H1 (cell line): ENCODE measurements at regions not wholly inside any gene's neighbourhood (a gene's known extent, or its start where the extent isn't known, plus 50 kb on each side); places are given as distances from the start of the nearest gene placed in this dataset.

Source experiments
- CTCF ChIA-PET: fragments of 300-600 bp; sonication (Branson Sonifier 250); formaldehyde crosslinking; loops from one replicate; lab custom pipeline; 2021; ENCODE audit not compliant: partially characterized antibody; lab: Charles Lee
- POLR2A ChIA-PET: fragments of 300-600 bp; sonication (Branson Sonifier 250); formaldehyde crosslinking; loops from one replicate; lab custom pipeline; 2021; ENCODE audit warnings: inconsistent platforms; ENCODE audit not compliant: partially characterized antibody; lab: Charles Lee
- DNase-seq, 2 experiments: peaks; one replicate each; pipeline versions ENCODE4 v3.0.0 to v3.0.0-alpha.2; 2010 to 2022; ENCODE audit warnings: low spot score in 2 of 2, low read depth in 1 of 2, mixed read lengths in 1 of 2
- FAIRE-seq: peaks from 2 replicates; lab custom pipeline; 2011; peaks lifted over from hg19 to GRCh38; lab: Jason Lieb, UNC
- H2AFZ ChIP-seq: 2 replicates; pipeline ENCODE4 v1.8.1; 2012; ENCODE audit warnings: low read length, inconsistent platforms
- H2AK5ac ChIP-seq: 2 replicates; pipeline ENCODE4 v1.6.1; 2013; ENCODE audit warnings: low read depth, low read length
- H2BK120ac ChIP-seq: replicated peaks from 2 replicates; pipeline ENCODE3; 2013; ENCODE audit warnings: low read depth, low read length, inconsistent platforms
- H2BK12ac ChIP-seq: 2 replicates; pipeline ENCODE4 v1.6.1; 2013; ENCODE audit warnings: low read depth, low read length
- H2BK15ac ChIP-seq: 2 replicates; pipeline ENCODE4 v1.6.1; 2013; ENCODE audit warnings: low read length
- H2BK20ac ChIP-seq: 2 replicates; pipeline ENCODE4 v1.6.1; 2013; ENCODE audit warnings: low read length
- H2BK5ac ChIP-seq: 2 replicates; pipeline ENCODE4 v1.6.1; 2013; ENCODE audit warnings: low read depth, low read length
- H3K14ac ChIP-seq: 2 replicates; pipeline ENCODE4 v1.6.1; 2013; ENCODE audit warnings: inconsistent platforms; ENCODE audit not compliant: insufficient read length
- H3K18ac ChIP-seq: 2 replicates; pipeline ENCODE4 v1.6.1; 2013; ENCODE audit warnings: low read length; ENCODE audit errors: extremely low read depth
- H3K23ac ChIP-seq: 2 replicates; pipeline ENCODE4 v1.6.1; 2013; ENCODE audit warnings: inconsistent platforms; ENCODE audit not compliant: insufficient read length
- H3K23me2 ChIP-seq: 2 replicates; pipeline ENCODE4 v1.6.1; 2013; ENCODE audit warnings: low read depth, low read length
- H3K27ac ChIP-seq: 2 replicates; pipeline ENCODE4 v1.6.1; 2011; ENCODE audit warnings: low read depth, low read length, inconsistent platforms
- H3K27me3 ChIP-seq, 4 experiments: replicated peaks in 1 of 4; 1 replicate in 1 of 4; 2 replicates in 3 of 4; pipeline versions ENCODE4 v1.6.1 to v1.8.1; 2011 to 2013; ENCODE audit warnings: low read length in 3 of 4, mild to moderate bottlenecking in 3 of 4, inconsistent platforms in 2 of 4, mixed read lengths in 2 of 4, moderate library complexity in 1 of 4; ENCODE audit not compliant: control insufficient read depth in 3 of 4, insufficient read depth in 3 of 4; ENCODE audit errors: extremely low read depth in 1 of 4
- H3K36me3 ChIP-seq, 4 experiments: 2 replicates each; pipeline versions ENCODE4 v1.6.1 to v1.8.1; 2011 to 2013; ENCODE audit warnings: mild to moderate bottlenecking in 4 of 4, low read length in 3 of 4, moderate library complexity in 2 of 4, control low read depth in 1 of 4, inconsistent platforms in 1 of 4; ENCODE audit not compliant: insufficient read depth in 4 of 4, control insufficient read depth in 2 of 4
- H3K4ac ChIP-seq: replicated peaks from 2 replicates; pipeline ENCODE3; 2013; ENCODE audit warnings: low read length, low read depth, mixed read lengths, inconsistent platforms; ENCODE audit not compliant: insufficient read length
- H3K4me1 ChIP-seq, 4 experiments: replicated peaks in 1 of 4; 1 replicate in 1 of 4; 2 replicates in 3 of 4; pipeline versions ENCODE4 v1.6.1 to v1.8.1; 2011 to 2013; ENCODE audit warnings: low read length in 3 of 4, inconsistent platforms in 2 of 4, mixed read lengths in 1 of 4; ENCODE audit not compliant: insufficient read depth in 4 of 4, control insufficient read depth in 3 of 4
- H3K4me2 ChIP-seq, 2 experiments: 2 replicates each; pipeline versions ENCODE4 v1.6.1 to v1.8.1; 2011 to 2013; ENCODE audit warnings: low read depth in 2 of 2, low read length in 2 of 2, control low read depth in 1 of 2, inconsistent platforms in 1 of 2, mild to moderate bottlenecking in 1 of 2; ENCODE audit not compliant: insufficient read depth in 1 of 2
- H3K4me3 ChIP-seq, 4 experiments: fragments of 200-600, 300-600 bp in 1 of 4; sonication (generic), shearing (Covaris generic), sonication (Bioruptor Twin) in 1 of 4; 2 replicates each; pipeline versions ENCODE4 v1.5.1 to v1.8.1; 2011 to 2016; ENCODE audit warnings: low read length in 4 of 4, low read depth in 3 of 4, control low read depth in 2 of 4, inconsistent platforms in 2 of 4, mild to moderate bottlenecking in 2 of 4, mixed read lengths in 1 of 4, moderate library complexity in 1 of 4; ENCODE audit not compliant: insufficient read depth in 2 of 4; ENCODE audit errors: extremely low read depth in 1 of 4
- H3K56ac ChIP-seq: replicated peaks from 2 replicates; pipeline ENCODE3; 2013; ENCODE audit warnings: low read depth, mild to moderate bottlenecking, mixed read lengths, low read length, inconsistent platforms; ENCODE audit not compliant: insufficient read length
- H3K79me1 ChIP-seq: 2 replicates; pipeline ENCODE4 v1.6.1; 2013; ENCODE audit warnings: low read depth, low read length, control low read depth
- H3K79me2 ChIP-seq, 2 experiments: 2 replicates each; pipeline versions ENCODE4 v1.6.1 to v1.8.1; 2012 to 2013; ENCODE audit warnings: low read length in 2 of 2, mild to moderate bottlenecking in 2 of 2, inconsistent platforms in 1 of 2; ENCODE audit not compliant: insufficient read depth in 2 of 2, control insufficient read depth in 1 of 2
- H3K9ac ChIP-seq, 4 experiments: replicated peaks in 1 of 4; 1 replicate in 1 of 4; 2 replicates in 3 of 4; pipeline versions ENCODE4 v1.6.1 to v1.8.1; 2011 to 2013; ENCODE audit warnings: low read depth in 3 of 4, low read length in 3 of 4, control low read depth in 2 of 4, mild to moderate bottlenecking in 2 of 4, moderate library complexity in 2 of 4, inconsistent platforms in 1 of 4; ENCODE audit errors: extremely low read depth in 1 of 4
- H3K9me3 ChIP-seq, 2 experiments: 2 replicates each; pipeline versions ENCODE4 v1.6.1 to v1.8.1; 2012 to 2013; ENCODE audit warnings: mild to moderate bottlenecking in 2 of 2, moderate library complexity in 2 of 2, control low read depth in 1 of 2, inconsistent platforms in 1 of 2, low read depth in 1 of 2, low read length in 1 of 2, mixed read lengths in 1 of 2; ENCODE audit not compliant: insufficient read depth in 2 of 2
- H4K20me1 ChIP-seq, 2 experiments: replicated peaks in 1 of 2; 2 replicates each; pipeline versions ENCODE3 to v1.8.1; 2011 to 2013; ENCODE audit warnings: inconsistent platforms in 2 of 2, low read length in 2 of 2, mild to moderate bottlenecking in 1 of 2; ENCODE audit not compliant: insufficient read depth in 2 of 2, control insufficient read depth in 1 of 2
- H4K5ac ChIP-seq: 2 replicates; pipeline ENCODE4 v1.6.1; 2013; ENCODE audit warnings: low read length, low read depth, mixed read lengths, inconsistent platforms; ENCODE audit not compliant: insufficient read length
- H4K8ac ChIP-seq: 2 replicates; pipeline ENCODE4 v1.8.0; 2013; ENCODE audit warnings: mild to moderate bottlenecking, moderate library complexity, low read length, inconsistent platforms; ENCODE audit not compliant: insufficient read depth; ENCODE audit errors: extremely low read depth
- H4K91ac ChIP-seq: replicated peaks from 2 replicates; pipeline ENCODE3; 2013; ENCODE audit warnings: low read length, mixed read lengths, inconsistent platforms; ENCODE audit not compliant: insufficient read length
- BRCA1 ChIP-seq: IDR thresholded peaks from 2 replicates; pipeline ENCODE4 v1.6.1; 2012; ENCODE audit warnings: low read depth, low read length, improper control_type of control experiment
- CEBPB ChIP-seq: IDR thresholded peaks from 2 replicates; pipeline ENCODE4 v1.6.1; 2012; ENCODE audit warnings: low read depth, low read length
- FOSL1 ChIP-seq: IDR thresholded peaks from 2 replicates; pipeline ENCODE4 v1.6.1; 2011; ENCODE audit warnings: mild to moderate bottlenecking, low read depth, low read length, moderate library complexity; ENCODE audit not compliant: insufficient read depth
- JUND ChIP-seq: IDR thresholded peaks from 2 replicates; pipeline ENCODE4 v1.6.1; 2011; ENCODE audit warnings: mild to moderate bottlenecking, improper control_type of control experiment, low read length
- NRF1 ChIP-seq: IDR thresholded peaks from 2 replicates; pipeline ENCODE4 v1.6.1; 2011; ENCODE audit warnings: mild to moderate bottlenecking, low read depth, low read length, improper control_type of control experiment
- RAD21 ChIP-seq, 2 experiments: IDR thresholded peaks in 1 of 2; conservative IDR thresholded peaks in 1 of 2; 2 replicates each; pipeline ENCODE4 v1.6.1; 2011; ENCODE audit warnings: low read depth in 2 of 2, low read length in 2 of 2, improper control_type of control experiment in 1 of 2, inconsistent platforms in 1 of 2, mild to moderate bottlenecking in 1 of 2, moderate library complexity in 1 of 2
- RNF2 ChIP-seq: fragments of 200-900, 300-1000 bp; sonication (generic); IDR thresholded peaks from 2 replicates; pipeline ENCODE4 v1.7.1; 2016; ENCODE audit warnings: borderline replicate concordance, low read depth, mild to moderate bottlenecking, antibody characterized with exemption, low read length; ENCODE audit not compliant: poor library complexity, severe bottlenecking; ENCODE audit errors: missing control alignments
- SAP30 ChIP-seq: fragments of 300-600 bp; sonication (generic); IDR thresholded peaks from 2 replicates; pipeline ENCODE4 v1.7.1; 2012; ENCODE audit warnings: low read length, moderate library complexity, mild to moderate bottlenecking, inconsistent platforms; ENCODE audit not compliant: insufficient read depth, insufficient replicate concordance
- YY1 ChIP-seq: IDR thresholded peaks from 2 replicates; pipeline ENCODE4 v1.6.1; 2011; ENCODE audit warnings: low read depth, mild to moderate bottlenecking, low read length
- ZNF274 ChIP-seq: IDR thresholded peaks from 2 replicates; pipeline ENCODE4 v1.7.0; 2012; ENCODE audit warnings: low read length, borderline replicate concordance; ENCODE audit errors: extremely low read depth
- WGBS, 2 experiments: shearing (Covaris generic) in 1 of 2; methylation state at CpG; one replicate each; pipeline versions ENCODE4 v1.1.6 to v1.1.7; 2013 to 2015; ENCODE audit warnings: low lambda C conversion rate in 2 of 2, mixed read lengths in 2 of 2, inconsistent platforms in 1 of 2, low coverage in 1 of 2, missing lambda C conversion rate in 1 of 2; ENCODE audit not compliant: insufficient replicate concordance in 2 of 2, insufficient coverage in 1 of 2, insufficient read length in 1 of 2; ENCODE audit errors: extremely low coverage in 1 of 2, missing lambda C conversion rate in 1 of 2; 5-methylcytosine and 5-hydroxymethylcytosine counted together

DNA sequence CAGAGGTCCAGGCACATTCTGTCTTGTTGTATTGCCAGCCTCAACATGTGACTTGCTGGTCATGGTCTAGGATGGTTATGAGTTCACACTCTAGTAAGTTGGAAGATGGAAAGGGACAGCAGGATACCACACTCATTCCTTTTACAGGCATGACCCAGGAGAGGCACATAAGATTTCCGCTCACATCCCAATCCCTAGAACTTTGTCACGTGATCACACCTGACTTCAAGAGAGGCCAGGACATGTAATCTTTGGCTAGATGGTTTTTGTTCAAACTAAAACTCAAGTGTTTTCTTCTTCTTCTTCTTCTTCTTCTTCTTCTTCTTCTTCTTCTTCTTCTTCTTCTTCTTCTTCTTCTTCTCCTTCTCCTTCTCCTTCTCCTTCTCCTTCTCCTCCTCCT lies 53.4 kb upstream of the ARX start:
- no peak overlapping the region for H3K4ac ChIP-seq
- H3K9me3 ChIP-seq, result no peaks in the 10 kb centered on the region
- H4K5ac ChIP-seq, result no peak overlapping the region
- no peaks in the 10 kb centered on the region for H3K23me2 ChIP-seq
- no peak overlapping the region for H2BK20ac ChIP-seq
- no peak overlapping the region for H3K9ac ChIP-seq
- no peak for DNase-seq
- no peak overlapping the region for H2AFZ ChIP-seq
- no peak overlapping the region for H4K8ac ChIP-seq
- H2BK15ac ChIP-seq, result no peak overlapping the region
- no peaks in the 10 kb centered on the region for H4K20me1 ChIP-seq
- H3K4me3 ChIP-seq, result no peak overlapping the region
- H3K27ac ChIP-seq, result no peak overlapping the region
- H3K56ac ChIP-seq, result no peak overlapping the region
- H2AK5ac ChIP-seq, result no peak overlapping the region
- ChIA-PET POLR2A (no interaction called here), CTCF (no interaction called here)
- no peak overlapping the region for H3K14ac ChIP-seq
- no peak overlapping the region for H3K4me2 ChIP-seq
- H3K18ac ChIP-seq, result no peak overlapping the region
- no peaks in the 10 kb centered on the region for H3K79me1 ChIP-seq
- H4K91ac ChIP-seq, result no peak overlapping the region
- H2BK120ac ChIP-seq, result no peak overlapping the region
- H2BK12ac ChIP-seq, result no peak overlapping the region
- H3K23ac ChIP-seq, result no peak overlapping the region
- no peaks in the 10 kb centered on the region for H3K27me3 ChIP-seq
- no peak for FAIRE-seq
- WGBS, 2 experiments, result 82% methylated on average over 2 of the region's 2 CpGs; no CpG with 5 or more reads in 1 of the 2 experiments
- no peaks in the 10 kb centered on the region for H3K36me3 ChIP-seq
- no peak overlapping the region for H2BK5ac ChIP-seq
- no peaks in the 10 kb centered on the region for H3K79me2 ChIP-seq
- no peaks in the 10 kb centered on the region for H3K4me1 ChIP-seq
- no peak for TF ChIP-seq FOSL1
- TF ChIP-seq NRF1, result no peak
- no peak for TF ChIP-seq YY1
- TF ChIP-seq JUND, result no peak
- no peak for TF ChIP-seq ZNF274
- no peak for TF ChIP-seq RAD21 (IDR thresholded peaks at IDR 0.05 in 1 of 2, conservative IDR thresholded peaks at IDR 0.05 in 1 of 2; ENCODE audit: low read depth in 2 of 2, low read length in 2 of 2)
- no peak for TF ChIP-seq SAP30
- TF ChIP-seq BRCA1, result no peak
- TF ChIP-seq CEBPB, result no peak
- TF ChIP-seq RNF2, result no peak
